T-helper 2 cell (primary cell): ENCODE measurements at regions not wholly inside any gene's neighbourhood (a gene's known extent, or its start where the extent isn't known, plus 50 kb on each side); places are given as distances from the start of the nearest gene placed in this dataset.

ENCODE experiments used
- DNase-seq, 5 experiments: peaks; one replicate each; pipeline versions ENCODE4 v3.0.0 to v3.0.0-alpha.2; 2012 to 2022

GRCh38 chr12:130017591-130018449 lies 114.0 kb upstream of the TMEM132D start:
- no peak for DNase-seq

GRCh38 chr12:130018614-130019013 lies 114.8 kb upstream of the TMEM132D start:
- no peak for DNase-seq

- peak in 1 of 5 experiments; percentile 30 for DNase-seq
Observed at GRCh38 chr12:130026608-130027176, 122.9 kb upstream of the TMEM132D start.

- no peak for DNase-seq
Observed at GRCh38 chr12:130027798-130028197, 124.0 kb upstream of the TMEM132D start.

GRCh38 chr12:130029151-130029550 lies 125.3 kb upstream of the TMEM132D start:
- DNase-seq, result no peak

GRCh38 chr12:130031041-130031440 lies 127.2 kb upstream of the TMEM132D start:
- no peak for DNase-seq

- peak in 4 of 5 experiments; percentile 29 to 40 (median 30) for DNase-seq
Observed at GRCh38 chr12:130031571-130032189, 127.9 kb upstream of the TMEM132D start.

- peak in 1 of 5 experiments; percentile 20 for DNase-seq
Observed at GRCh38 chr12:130041983-130042812, 120.1 kb upstream of the FZD10 start.

GRCh38 chr12:130043685-130044406 lies 118.4 kb upstream of the FZD10 start:
- no peak for DNase-seq

GRCh38 chr12:130044991-130045621 lies 117.2 kb upstream of the FZD10 start:
- DNase-seq, result no peak

- no peak for DNase-seq
Observed at GRCh38 chr12:130049666-130050065, 112.6 kb upstream of the FZD10 start.

GRCh38 chr12:130051900-130052299 lies 110.4 kb upstream of the FZD10 start:
- DNase-seq, result no peak

- no peak for DNase-seq
Observed at GRCh38 chr12:130053651-130054069, 108.6 kb upstream of the FZD10 start.

- peak in 1 of 5 experiments; percentile 22 for DNase-seq
Observed at GRCh38 chr12:130054803-130055202, 107.5 kb upstream of the FZD10 start.

GRCh38 chr12:130058926-130059472 lies 103.3 kb upstream of the FZD10 start:
- DNase-seq, result no peak

- DNase-seq, result no peak
Observed at GRCh38 chr12:130063866-130064265, 98.4 kb upstream of the FZD10 start.

GRCh38 chr12:130064999-130065398 lies 97.3 kb upstream of the FZD10 start:
- no peak for DNase-seq

- no peak for DNase-seq
Observed at GRCh38 chr12:130066742-130067141, 95.5 kb upstream of the FZD10 start.

- no peak for DNase-seq
Observed at GRCh38 chr12:130068741-130069140, 93.5 kb upstream of the FZD10 start.

GRCh38 chr12:130070126-130070611 lies 92.1 kb upstream of the FZD10 start:
- DNase-seq, result no peak

GRCh38 chr12:130073721-130074120 lies 88.5 kb upstream of the FZD10 start:
- no peak for DNase-seq
